Cardiac muscle cell (in vitro differentiated cells and primary cell): ENCODE measurements at regions not wholly inside any gene's neighbourhood (a gene's known extent, or its start where the extent isn't known, plus 50 kb on each side); places are given as distances from the start of the nearest gene placed in this dataset.

Experiments
- DNase-seq, 2 donors: peaks; one replicate each; pipeline versions ENCODE4 v3.0.0 to v3.0.0-alpha.2; 2010 to 2017; ENCODE audit warnings: low read depth in 1 of 2, low spot score in 1 of 2
- H3K27ac ChIP-seq: fragments of 200-600 bp; sonication (generic); 2 replicates; pipeline ENCODE4 v1.5.1; 2016
- H3K27me3 ChIP-seq: fragments of 200-600 bp; sonication (generic); 2 replicates; pipeline ENCODE4 v1.6.0; 2016; ENCODE audit warnings: control low read depth
- H3K36me3 ChIP-seq: fragments of 200-600 bp; sonication (generic); 2 replicates; pipeline ENCODE4 v1.5.1; 2016; ENCODE audit warnings: control low read depth
- H3K4me1 ChIP-seq: fragments of 200-600 bp; sonication (generic); 2 replicates; pipeline ENCODE4 v1.8.1; 2017; ENCODE audit warnings: low read depth, mild to moderate bottlenecking, mixed run types
- H3K4me3 ChIP-seq: fragments of 200-600 bp; sonication (generic); 2 replicates; pipeline ENCODE4 v1.5.1; 2016; ENCODE audit warnings: mild to moderate bottlenecking
- H3K9me3 ChIP-seq: fragments of 200-600 bp; sonication (generic); 2 replicates; pipeline ENCODE4 v1.5.1; 2017; ENCODE audit warnings: low read depth, mild to moderate bottlenecking, control low read depth
- CTCF ChIP-seq: IDR thresholded peaks from 2 replicates; pipeline ENCODE4 v1.5.1; 2012; ENCODE audit warnings: low read depth, mild to moderate bottlenecking, low read length

GRCh38 chr4:12723849-12724447 is 760.2 kb downstream of the RAB28 start:
- peak; percentile 35 to 57 for DNase-seq
- no peaks in the 10 kb centered on the region for H3K36me3 ChIP-seq
- no peaks in the 10 kb centered on the region for H3K9me3 ChIP-seq
- H3K27ac ChIP-seq, result peak overlapping the region; percentile 18
- H3K4me1 ChIP-seq, result peaks cover 6% of the 10 kb centered on the region
- H3K4me3 ChIP-seq, result no peak overlapping the region
- peak; percentile 31 for TF ChIP-seq CTCF
- no peaks in the 10 kb centered on the region for H3K27me3 ChIP-seq

DNA sequence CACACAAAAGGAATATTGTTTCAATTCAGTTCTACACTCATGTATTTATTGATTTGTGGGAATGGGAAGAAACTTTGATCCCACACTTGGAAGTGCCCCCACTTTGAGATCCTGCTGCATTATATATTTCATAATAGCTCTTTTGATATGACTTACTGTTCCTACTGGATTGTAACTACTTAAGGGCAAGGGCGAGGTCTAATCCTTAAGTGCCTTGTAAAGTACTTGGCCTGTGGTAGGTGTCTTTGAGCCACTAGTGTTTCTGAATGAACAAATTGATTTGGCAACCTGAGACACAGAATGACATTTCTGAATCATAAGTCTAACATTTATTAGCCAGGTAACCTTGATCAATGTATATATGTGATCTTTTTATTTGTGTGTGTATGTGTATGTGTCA is 767.2 kb downstream of the RAB28 start:
- H3K27me3 ChIP-seq, result no peaks in the 10 kb centered on the region
- H3K9me3 ChIP-seq, result no peaks in the 10 kb centered on the region
- DNase-seq, result no peak
- H3K4me3 ChIP-seq, result no peak overlapping the region
- no peaks in the 10 kb centered on the region for H3K4me1 ChIP-seq
- no peak overlapping the region for H3K27ac ChIP-seq
- no peaks in the 10 kb centered on the region for H3K36me3 ChIP-seq
- no peak for TF ChIP-seq CTCF

- TF ChIP-seq CTCF, result no peak
Measured at GRCh38 chr4:12712648-12713339, 771.3 kb downstream of the RAB28 start.

GRCh38 chr4:12707381-12708175 is 776.6 kb downstream of the RAB28 start:
- TF ChIP-seq CTCF, result no peak
- no peak overlapping the region for H3K27ac ChIP-seq
- no peaks in the 10 kb centered on the region for H3K27me3 ChIP-seq
- H3K36me3 ChIP-seq, result no peaks in the 10 kb centered on the region
- no peaks in the 10 kb centered on the region for H3K4me1 ChIP-seq
- H3K9me3 ChIP-seq, result no peaks in the 10 kb centered on the region
- no peak overlapping the region for H3K4me3 ChIP-seq
- no peak for DNase-seq

More at GRCh38 chr4:12712648-12713339, 771.3 kb downstream of the RAB28 start:
- Histone ChIP-seq H3K27ac (no peak overlapping the region), H3K4me1 (no peaks in the 10 kb centered on the region), H3K4me3 (no peak overlapping the region), H3K27me3 (no peaks in the 10 kb centered on the region), H3K36me3 (no peaks in the 10 kb centered on the region), H3K9me3 (no peaks in the 10 kb centered on the region)
- DNase-seq, result no peak

- Histone ChIP-seq H3K27ac (no peak overlapping the region), H3K9me3 (no peaks in the 10 kb centered on the region), H3K4me3 (no peak overlapping the region), H3K36me3 (no peaks in the 10 kb centered on the region), H3K27me3 (no peaks in the 10 kb centered on the region), H3K4me1 (peaks cover 11% of the 10 kb centered on the region)
- DNase-seq, result no peak
- no peak for TF ChIP-seq CTCF
Measured at GRCh38 chr4:12703036-12703435, 781.1 kb downstream of the RAB28 start.
